DOHH2 (cell line): ENCODE measurements at regions not wholly inside any gene's neighbourhood (a gene's known extent, or its start where the extent isn't known, plus 50 kb on each side); places are given as distances from the start of the nearest gene placed in this dataset.

ENCODE experiments used
- CTCF ChIP-seq: fragments of 200-600 bp; sonication (generic); IDR thresholded peaks from one replicate; pipeline ENCODE4 v1.5.1; 2014; ENCODE audit warnings: antibody characterized with exemption, mild to moderate bottlenecking, low read depth, low read length; ENCODE audit not compliant: poor library complexity, severe bottlenecking
- EZH2phosphoT487 ChIP-seq: fragments of 200-600 bp; sonication (generic); IDR thresholded peaks from 2 replicates; pipeline ENCODE4 v1.6.1; 2017; ENCODE audit warnings: borderline replicate concordance, mild to moderate bottlenecking, antibody characterized with exemption, low read length, moderate library complexity, mixed read lengths

GRCh38 chr6:21295506-21296240, 297.9 kb upstream of the SOX4 start:
- no peak for TF ChIP-seq CTCF
- TF ChIP-seq EZH2phosphoT487, result no peak
